ENCODE measurements at regions not wholly inside any gene's neighbourhood (a gene's known extent, or its start where the extent isn't known, plus 50 kb on each side); places are given as distances from the start of the nearest gene placed in this dataset.

DNA sequence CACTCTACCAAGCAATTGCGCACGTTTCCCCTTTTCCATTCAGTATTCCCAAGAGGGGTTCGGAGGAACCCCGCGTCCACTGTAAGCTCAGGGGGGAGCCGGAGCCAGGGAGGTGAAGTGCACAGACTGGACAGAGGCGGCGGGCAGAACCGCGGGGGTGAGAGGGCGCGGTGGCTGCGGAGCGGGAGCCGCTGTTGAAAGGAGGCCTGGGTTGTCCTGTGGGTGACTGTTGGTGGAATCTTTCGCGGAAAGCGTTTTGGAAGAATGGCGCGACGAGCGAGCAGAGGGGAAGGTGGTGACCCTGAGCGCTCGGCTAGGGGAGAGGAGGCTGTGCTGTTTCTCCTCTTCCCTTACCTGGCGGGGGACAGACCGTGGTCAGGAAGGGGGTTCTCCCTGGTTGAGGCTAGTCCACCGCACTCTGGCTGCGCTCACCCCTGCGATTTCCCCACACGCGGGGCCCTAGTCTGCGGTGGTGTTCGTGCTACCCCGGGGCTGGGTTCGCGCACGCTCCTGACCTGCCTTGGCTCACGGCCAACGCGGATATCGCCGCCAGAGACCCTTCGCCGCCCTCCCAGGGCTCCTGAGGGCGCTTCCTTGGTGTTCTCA is 92.8 kb downstream of the PRKAB2 start:
- Histone ChIP-seq H3K27ac (ENCODE audit: low read depth, low read length) (no peak overlapping the region), H3K36me3 (ENCODE audit: insufficient read depth, low read length) (no peaks in the 10 kb centered on the region), H3K79me2 (ENCODE audit: insufficient read depth, low read length) (no peaks in the 10 kb centered on the region), H3K9me3 (ENCODE audit: insufficient read depth, low read depth, low read length) (peaks cover 5% of the 10 kb centered on the region), H3K4me2 (ENCODE audit: low read length) (peak overlapping the region; percentile 42), H3K4me3 (ENCODE audit: insufficient read depth, low read depth, low read length) (no peak overlapping the region), H2AFZ (ENCODE audit: low read depth, low read length) (peak overlapping the region; percentile 38), H3K4me1 (ENCODE audit: insufficient read depth, low read length) (peaks cover 4% of the 10 kb centered on the region), H4K20me1 (ENCODE audit: insufficient read depth, low read length) (peaks cover 3% of the 10 kb centered on the region), H3K9ac (ENCODE audit: low read length) (no peak overlapping the region), H3K27me3 (ENCODE audit: insufficient read depth, low read length) (peaks cover 84% of the 10 kb centered on the region)
- Mint-ChIP-seq H3K4me1 (ENCODE audit: low read depth, unreplicated experiment) (no peaks in the 10 kb centered on the region), H3K9me3 (ENCODE audit: unreplicated experiment) (peaks cover 10% of the 10 kb centered on the region), H3K27ac (ENCODE audit: unreplicated experiment) (no peak overlapping the region), H3K27me3 (ENCODE audit: low read depth, unreplicated experiment) (peaks cover 19% of the 10 kb centered on the region), H3K36me3 (ENCODE audit: low read depth, unreplicated experiment) (no peaks in the 10 kb centered on the region), H3K4me3 (ENCODE audit: unreplicated experiment) (no peak overlapping the region)
- TF ChIP-seq EZH2 (IDR thresholded peaks at IDR 0.05; ENCODE audit: insufficient read depth, low read length): peak; percentile 4
- TF ChIP-seq, protein P1, sequence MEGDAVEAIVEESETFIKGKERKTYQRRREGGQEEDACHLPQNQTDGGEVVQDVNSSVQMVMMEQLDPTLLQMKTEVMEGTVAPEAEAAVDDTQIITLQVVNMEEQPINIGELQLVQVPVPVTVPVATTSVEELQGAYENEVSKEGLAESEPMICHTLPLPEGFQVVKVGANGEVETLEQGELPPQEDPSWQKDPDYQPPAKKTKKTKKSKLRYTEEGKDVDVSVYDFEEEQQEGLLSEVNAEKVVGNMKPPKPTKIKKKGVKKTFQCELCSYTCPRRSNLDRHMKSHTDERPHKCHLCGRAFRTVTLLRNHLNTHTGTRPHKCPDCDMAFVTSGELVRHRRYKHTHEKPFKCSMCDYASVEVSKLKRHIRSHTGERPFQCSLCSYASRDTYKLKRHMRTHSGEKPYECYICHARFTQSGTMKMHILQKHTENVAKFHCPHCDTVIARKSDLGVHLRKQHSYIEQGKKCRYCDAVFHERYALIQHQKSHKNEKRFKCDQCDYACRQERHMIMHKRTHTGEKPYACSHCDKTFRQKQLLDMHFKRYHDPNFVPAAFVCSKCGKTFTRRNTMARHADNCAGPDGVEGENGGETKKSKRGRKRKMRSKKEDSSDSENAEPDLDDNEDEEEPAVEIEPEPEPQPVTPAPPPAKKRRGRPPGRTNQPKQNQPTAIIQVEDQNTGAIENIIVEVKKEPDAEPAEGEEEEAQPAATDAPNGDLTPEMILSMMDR (IDR thresholded peaks at IDR 0.05; ENCODE audit: insufficient read depth, low read depth, low read length): no peak
- FAIRE-seq (no peak), DNase-seq (ENCODE audit: low read depth) (no peak)

DNA sequence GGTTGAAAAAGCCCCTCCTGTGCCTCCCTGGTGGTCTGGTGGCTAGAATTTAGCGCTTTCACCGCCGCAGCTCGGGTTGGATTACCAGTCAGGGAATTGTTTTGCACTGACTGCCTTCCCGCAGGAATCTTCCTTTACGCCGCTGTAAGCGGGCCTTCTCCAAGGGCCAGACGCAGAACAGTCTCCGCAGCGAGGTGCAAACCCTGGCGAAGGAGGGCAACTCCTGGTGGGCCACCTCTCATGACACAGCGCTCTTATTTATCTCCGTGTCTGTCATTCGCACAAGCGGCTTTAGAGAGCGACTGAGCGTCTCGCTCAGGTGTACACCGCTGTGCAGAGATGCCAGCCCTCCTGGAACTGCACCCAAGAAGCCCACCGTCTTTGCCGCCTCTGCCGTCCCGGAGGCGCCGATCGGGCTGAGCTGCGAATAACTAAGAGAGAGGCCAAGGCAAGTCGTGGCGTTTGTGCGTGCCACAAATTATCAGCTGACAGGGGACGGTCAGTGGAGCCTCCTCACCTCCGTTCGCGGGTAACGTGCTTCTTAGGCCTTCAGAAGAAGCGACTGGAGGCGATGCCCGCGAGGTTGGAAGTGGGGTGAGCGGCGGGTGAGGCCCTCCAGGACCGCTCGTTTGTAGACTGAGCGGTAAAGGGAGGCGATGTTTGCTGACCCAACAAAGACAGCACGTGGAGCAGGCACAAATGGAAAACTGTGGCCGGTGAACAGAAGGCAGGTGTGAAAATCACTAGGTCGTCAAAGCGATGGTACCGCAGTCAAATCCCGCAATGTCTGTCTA is 93.5 kb downstream of the PRKAB2 start:
- Mint-ChIP-seq H3K27me3 (ENCODE audit: low read depth, unreplicated experiment) (peaks cover 24% of the 10 kb centered on the region), H3K4me3 (ENCODE audit: unreplicated experiment) (no peak overlapping the region), H3K27ac (ENCODE audit: unreplicated experiment) (no peak overlapping the region), H3K36me3 (ENCODE audit: low read depth, unreplicated experiment) (no peaks in the 10 kb centered on the region), H3K4me1 (ENCODE audit: low read depth, unreplicated experiment) (no peaks in the 10 kb centered on the region), H3K9me3 (ENCODE audit: unreplicated experiment) (peaks cover 10% of the 10 kb centered on the region)
- FAIRE-seq (no peak), DNase-seq (ENCODE audit: low read depth) (no peak)
- H2AFZ ChIP-seq (ENCODE audit: low read depth, low read length): peak overlapping the region; percentile 24
- H3K79me2 ChIP-seq (ENCODE audit: insufficient read depth, low read length): no peaks in the 10 kb centered on the region
- peaks cover 4% of the 10 kb centered on the region for H3K4me1 ChIP-seq (ENCODE audit: insufficient read depth, low read length)
- peaks cover 3% of the 10 kb centered on the region for H4K20me1 ChIP-seq (ENCODE audit: insufficient read depth, low read length)
- no peak overlapping the region for H3K27ac ChIP-seq (ENCODE audit: low read depth, low read length)
- H3K4me3 ChIP-seq (ENCODE audit: insufficient read depth, low read depth, low read length): no peak overlapping the region
- H3K4me2 ChIP-seq (ENCODE audit: low read length): no peak overlapping the region
- peaks cover 8% of the 10 kb centered on the region for H3K9me3 ChIP-seq (ENCODE audit: insufficient read depth, low read depth, low read length)
- no peaks in the 10 kb centered on the region for H3K36me3 ChIP-seq (ENCODE audit: insufficient read depth, low read length)
- peaks cover 91% of the 10 kb centered on the region for H3K27me3 ChIP-seq (ENCODE audit: insufficient read depth, low read length)
- no peak overlapping the region for H3K9ac ChIP-seq (ENCODE audit: low read length)
- peak; percentile 33 for TF ChIP-seq EZH2 (IDR thresholded peaks at IDR 0.05; ENCODE audit: insufficient read depth, low read length)
- TF ChIP-seq, protein P1 (IDR thresholded peaks at IDR 0.05; ENCODE audit: insufficient read depth, low read depth, low read length): no peak
